Kidney (tissue), 13 donors: ENCODE measurements at regions not wholly inside any gene's neighbourhood (a gene's known extent, or its start where the extent isn't known, plus 50 kb on each side); places are given as distances from the start of the nearest gene placed in this dataset.

Experiments used
- DNase-seq, 5 donors: peaks; one replicate each; pipeline ENCODE4 v3.0.0-alpha.2; 2013 to 2020
- FAIRE-seq: peaks from 2 replicates; lab custom pipeline; 2012; peaks lifted over from hg19 to GRCh38; lab: Jason Lieb, UNC
- H3K27ac ChIP-seq, 2 donors: one replicate each; pipeline ENCODE4 v1.7.0; 2013; ENCODE audit warnings: low read depth in 2 of 2, low read length in 2 of 2, inconsistent platforms in 1 of 2
- H3K27me3 ChIP-seq: one replicate; pipeline ENCODE4 v1.7.1; 2013; ENCODE audit warnings: low read length, inconsistent platforms; ENCODE audit not compliant: control insufficient read depth, insufficient read depth
- H3K36me3 ChIP-seq, 3 donors: one replicate each; pipeline versions ENCODE4 v1.7.0 to v1.7.1; 2013; ENCODE audit warnings: low read length in 3 of 3, control low read depth in 1 of 3, inconsistent platforms in 1 of 3; ENCODE audit not compliant: insufficient read depth in 3 of 3, control insufficient read depth in 2 of 3
- H3K4me1 ChIP-seq, 3 donors: one replicate each; pipeline versions ENCODE4 v1.7.0 to v1.7.1; 2013; ENCODE audit warnings: low read length in 3 of 3, inconsistent platforms in 1 of 3, low read depth in 1 of 3; ENCODE audit not compliant: control insufficient read depth in 2 of 3, insufficient read depth in 2 of 3
- H3K4me3 ChIP-seq, 3 donors: one replicate each; pipeline versions ENCODE4 v1.7.0 to v1.8.1; 2013; ENCODE audit warnings: low read length in 3 of 3, control low read depth in 1 of 3, inconsistent platforms in 1 of 3
- H3K9ac ChIP-seq, 3 donors: one replicate each; pipeline versions ENCODE4 v1.7.0 to v1.7.1; 2013; ENCODE audit warnings: low read length in 3 of 3, control low read depth in 1 of 3, inconsistent platforms in 1 of 3
- H3K9me3 ChIP-seq, 3 donors: one replicate each; pipeline versions ENCODE4 v1.7.0 to v1.7.1; 2013; ENCODE audit warnings: low read length in 3 of 3, control low read depth in 1 of 3, inconsistent platforms in 1 of 3; ENCODE audit not compliant: control insufficient read depth in 2 of 3, insufficient read depth in 1 of 3
- intact Hi-C: fragments of 100-400 bp; cut with DNase I; formaldehyde crosslinking; loops from one replicate; pipeline ENCODE4 v1.11.1; 2022
- TF ChIP-seq, protein P1 (sequence below): IDR thresholded peaks from 3 replicates; pipeline ENCODE4 v1.5.1; 2012; ENCODE audit warnings: mild to moderate bottlenecking, moderate library complexity, borderline replicate concordance; ENCODE audit not compliant: insufficient read depth; ENCODE audit errors: extremely low read depth
- donor health status: control.
- donor health status: control.
- donor health status: control.
- donor health status: control.
- donor health status: control.
- donor health status: DM: yes; HTN: yes; CAD: no.
- donor health status: Normal renal cell carcinoma (clear cell type).

DNA sequence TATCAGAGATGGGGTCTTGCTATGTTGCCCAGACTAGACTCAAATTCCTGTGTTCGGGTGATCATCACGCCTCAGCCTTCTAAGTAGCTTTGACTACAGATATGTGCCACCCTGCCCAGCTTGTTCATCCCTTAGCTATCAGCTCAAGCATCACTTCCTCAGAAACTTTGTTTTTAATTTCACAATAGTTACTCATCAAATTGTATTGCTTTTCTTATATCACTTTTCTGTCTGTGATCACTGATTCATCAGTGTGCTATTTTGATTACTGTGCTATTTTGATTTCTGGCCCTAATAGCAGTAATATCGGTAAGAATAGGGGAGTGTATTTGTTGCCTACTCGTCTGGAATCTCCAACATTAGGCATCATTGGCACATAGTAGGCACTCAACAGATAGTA lies 878.6 kb upstream of the PCDH20 start:
- DNase-seq = no peak
- FAIRE-seq = no peak
- intact Hi-C loops = no loop called here

DNA sequence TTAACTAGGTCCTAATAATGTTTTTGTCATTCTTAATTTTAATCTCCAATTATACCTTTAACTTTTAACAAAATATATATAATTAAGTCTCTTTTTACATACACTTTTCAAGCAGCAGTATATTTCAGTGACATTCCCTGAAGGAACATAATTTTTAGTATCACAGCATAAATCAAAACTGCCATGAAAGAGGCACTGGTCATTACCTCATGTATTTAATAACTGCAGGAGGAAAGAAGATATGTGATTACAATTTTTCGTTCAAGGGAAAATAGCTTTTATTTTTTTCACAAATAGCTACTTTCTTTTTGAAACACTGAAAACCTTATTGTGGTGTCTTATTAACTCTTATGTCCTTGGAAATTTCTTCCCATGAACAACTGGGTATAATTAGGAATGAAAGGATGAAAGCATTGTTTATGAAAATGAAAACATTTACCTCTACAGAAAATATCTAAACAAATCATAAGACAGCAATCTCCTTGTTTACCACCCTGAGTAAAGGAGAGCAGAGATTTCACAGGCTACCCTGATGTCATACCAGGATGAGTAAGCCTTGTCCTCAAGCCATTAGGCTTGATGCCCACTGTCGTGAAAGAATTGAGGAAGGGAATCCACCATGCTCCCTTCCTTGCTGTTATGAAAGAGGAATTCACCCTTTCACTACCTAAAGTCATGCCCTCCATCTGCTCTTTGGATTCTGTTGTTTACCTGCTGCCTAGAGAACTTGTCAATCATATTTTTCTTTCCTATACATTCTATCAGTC lies 877.2 kb upstream of the PCDH20 start:
- intact Hi-C loops = no loop called here
- Histone ChIP-seq H3K9me3 (no peaks in the 10 kb centered on the region), H3K4me1 (no peaks in the 10 kb centered on the region), H3K4me3 (no peak overlapping the region), H3K27me3 (no peaks in the 10 kb centered on the region), H3K27ac (no peak overlapping the region), H3K36me3 (no peaks in the 10 kb centered on the region), H3K9ac (no peak overlapping the region)
- TF ChIP-seq, protein P1, sequence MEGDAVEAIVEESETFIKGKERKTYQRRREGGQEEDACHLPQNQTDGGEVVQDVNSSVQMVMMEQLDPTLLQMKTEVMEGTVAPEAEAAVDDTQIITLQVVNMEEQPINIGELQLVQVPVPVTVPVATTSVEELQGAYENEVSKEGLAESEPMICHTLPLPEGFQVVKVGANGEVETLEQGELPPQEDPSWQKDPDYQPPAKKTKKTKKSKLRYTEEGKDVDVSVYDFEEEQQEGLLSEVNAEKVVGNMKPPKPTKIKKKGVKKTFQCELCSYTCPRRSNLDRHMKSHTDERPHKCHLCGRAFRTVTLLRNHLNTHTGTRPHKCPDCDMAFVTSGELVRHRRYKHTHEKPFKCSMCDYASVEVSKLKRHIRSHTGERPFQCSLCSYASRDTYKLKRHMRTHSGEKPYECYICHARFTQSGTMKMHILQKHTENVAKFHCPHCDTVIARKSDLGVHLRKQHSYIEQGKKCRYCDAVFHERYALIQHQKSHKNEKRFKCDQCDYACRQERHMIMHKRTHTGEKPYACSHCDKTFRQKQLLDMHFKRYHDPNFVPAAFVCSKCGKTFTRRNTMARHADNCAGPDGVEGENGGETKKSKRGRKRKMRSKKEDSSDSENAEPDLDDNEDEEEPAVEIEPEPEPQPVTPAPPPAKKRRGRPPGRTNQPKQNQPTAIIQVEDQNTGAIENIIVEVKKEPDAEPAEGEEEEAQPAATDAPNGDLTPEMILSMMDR = no peak
- no peak for DNase-seq
- no peak for FAIRE-seq

More for the DNA sequence above, 878.6 kb upstream of the PCDH20 start:
- TF ChIP-seq, protein P1 = no peak
- Histone ChIP-seq H3K9ac (no peak overlapping the region), H3K27me3 (no peaks in the 10 kb centered on the region), H3K9me3 (no peaks in the 10 kb centered on the region), H3K27ac (no peak overlapping the region), H3K36me3 (no peaks in the 10 kb centered on the region), H3K4me1 (no peaks in the 10 kb centered on the region), H3K4me3 (no peak overlapping the region)

DNA sequence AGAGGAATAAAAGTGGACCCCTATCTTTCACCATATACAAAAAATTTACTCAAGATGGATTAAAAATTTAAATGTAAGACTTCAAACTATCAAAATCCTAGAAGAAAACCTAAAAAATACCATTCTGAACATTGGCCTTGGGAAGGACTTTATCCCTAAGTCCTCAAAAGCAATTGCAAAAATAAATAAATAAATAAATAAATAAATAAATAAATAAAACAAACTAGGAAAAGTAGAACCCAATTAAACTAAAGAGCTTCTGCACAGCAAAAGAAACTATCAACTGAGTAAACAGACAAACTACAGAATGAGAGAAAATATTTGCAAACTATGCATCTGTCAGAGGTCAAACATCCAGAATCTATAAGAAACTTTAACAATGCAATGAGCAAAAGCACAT lies 874.9 kb upstream of the PCDH20 start:
- Histone ChIP-seq H3K9me3 (no peaks in the 10 kb centered on the region), H3K27me3 (no peaks in the 10 kb centered on the region), H3K36me3 (no peaks in the 10 kb centered on the region), H3K4me1 (no peaks in the 10 kb centered on the region), H3K27ac (no peak overlapping the region), H3K9ac (no peak overlapping the region), H3K4me3 (no peak overlapping the region)
- TF ChIP-seq, protein P1 = no peak
- DNase-seq = no peak
- no peak for FAIRE-seq
- intact Hi-C loops = no loop called here
